NCI-H146 treated with DMSO at 0.1 percent for 48 hours (cell line): ENCODE measurements at regions not wholly inside any gene's neighbourhood (a gene's known extent, or its start where the extent isn't known, plus 50 kb on each side); places are given as distances from the start of the nearest gene placed in this dataset.

Experiments used
- DNase-seq: peaks from one replicate; lab custom pipeline; 2025; ENCODE audit not compliant: unreplicated experiment; lab: John Stamatoyannopoulos, UW

DNA sequence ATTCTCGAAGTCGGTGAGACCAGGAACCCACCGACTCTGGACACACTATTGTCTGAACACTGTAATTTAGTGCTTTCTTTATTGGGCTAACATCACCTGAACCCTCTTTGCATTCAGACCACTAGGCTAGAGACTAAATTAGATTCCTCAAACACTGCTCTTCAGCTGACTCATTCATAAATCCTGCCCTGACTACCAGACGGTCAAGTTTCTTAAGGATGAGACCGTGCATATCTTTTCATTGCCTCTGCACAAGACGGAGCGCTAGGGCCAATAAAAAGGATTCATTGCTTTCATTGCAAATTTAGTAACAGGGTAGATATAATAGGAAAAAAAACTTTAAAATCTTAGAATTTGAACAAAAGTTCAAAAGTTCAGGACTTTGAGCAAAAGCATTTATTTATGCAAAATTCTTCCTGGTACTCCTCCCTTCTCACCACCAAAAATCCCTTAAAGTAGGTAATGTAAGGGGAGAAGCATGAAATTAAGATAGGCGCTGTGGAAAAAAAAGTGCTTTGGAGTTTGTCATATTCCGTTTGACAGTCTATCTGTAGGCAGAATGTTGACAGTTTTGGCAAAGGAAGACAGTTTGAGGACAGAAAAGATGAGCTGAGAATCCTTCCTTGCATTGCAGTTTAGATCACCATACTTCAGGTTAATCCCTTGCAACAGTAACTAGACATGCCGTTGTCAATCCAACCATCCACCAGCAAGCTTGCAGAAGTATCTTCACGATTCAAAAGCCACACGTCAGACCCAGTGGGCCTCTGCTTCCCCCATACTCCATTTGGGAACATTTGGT is 328.6 kb upstream of the JARID2 start:
- no peak for DNase-seq

- DNase-seq = peak; percentile 61
Observed at GRCh38 chr6:14918200-14918907, 327.5 kb upstream of the JARID2 start.

GRCh38 chr6:14919038-14919670 is 326.7 kb upstream of the JARID2 start:
- no peak for DNase-seq

DNA sequence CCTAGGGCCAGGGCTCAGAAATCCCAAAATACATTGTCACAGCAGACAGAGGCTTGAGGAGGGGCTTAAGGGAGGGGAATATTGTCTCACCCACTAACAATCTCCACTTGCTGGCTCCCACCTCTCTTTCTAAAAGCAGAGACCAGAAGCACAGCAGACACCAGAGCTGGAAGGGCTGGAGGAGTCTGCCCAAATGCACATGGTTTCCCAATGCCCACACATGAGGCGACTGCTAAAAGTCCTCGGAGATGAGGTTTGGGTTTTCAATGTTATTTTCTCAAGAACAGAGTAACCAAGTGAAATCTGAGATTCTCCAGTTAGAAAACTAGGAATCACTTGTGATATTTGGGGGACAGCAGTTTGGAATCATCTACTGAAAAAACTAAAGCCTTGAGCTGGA is 325.6 kb upstream of the JARID2 start:
- no peak for DNase-seq

DNA sequence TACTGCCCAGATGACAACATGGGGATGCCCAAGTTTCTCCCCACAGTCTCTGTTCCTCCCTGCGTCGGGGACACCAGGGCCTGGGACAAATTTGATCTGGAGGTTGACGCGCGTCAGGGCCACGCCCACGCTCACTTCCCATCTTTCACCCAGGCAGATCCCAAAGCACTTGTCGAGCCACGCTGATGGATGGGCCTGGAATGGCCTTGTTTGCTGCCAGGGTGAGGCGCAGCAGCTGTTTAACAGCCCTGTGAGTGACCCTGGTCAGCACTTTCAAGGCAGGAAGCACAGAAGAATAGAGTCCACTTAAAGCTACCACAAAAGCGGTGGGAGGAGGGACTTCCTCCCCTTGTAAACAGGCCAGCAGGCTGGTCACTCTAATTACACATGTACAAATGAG is 324.7 kb upstream of the JARID2 start:
- peak; percentile 83 for DNase-seq

DNA sequence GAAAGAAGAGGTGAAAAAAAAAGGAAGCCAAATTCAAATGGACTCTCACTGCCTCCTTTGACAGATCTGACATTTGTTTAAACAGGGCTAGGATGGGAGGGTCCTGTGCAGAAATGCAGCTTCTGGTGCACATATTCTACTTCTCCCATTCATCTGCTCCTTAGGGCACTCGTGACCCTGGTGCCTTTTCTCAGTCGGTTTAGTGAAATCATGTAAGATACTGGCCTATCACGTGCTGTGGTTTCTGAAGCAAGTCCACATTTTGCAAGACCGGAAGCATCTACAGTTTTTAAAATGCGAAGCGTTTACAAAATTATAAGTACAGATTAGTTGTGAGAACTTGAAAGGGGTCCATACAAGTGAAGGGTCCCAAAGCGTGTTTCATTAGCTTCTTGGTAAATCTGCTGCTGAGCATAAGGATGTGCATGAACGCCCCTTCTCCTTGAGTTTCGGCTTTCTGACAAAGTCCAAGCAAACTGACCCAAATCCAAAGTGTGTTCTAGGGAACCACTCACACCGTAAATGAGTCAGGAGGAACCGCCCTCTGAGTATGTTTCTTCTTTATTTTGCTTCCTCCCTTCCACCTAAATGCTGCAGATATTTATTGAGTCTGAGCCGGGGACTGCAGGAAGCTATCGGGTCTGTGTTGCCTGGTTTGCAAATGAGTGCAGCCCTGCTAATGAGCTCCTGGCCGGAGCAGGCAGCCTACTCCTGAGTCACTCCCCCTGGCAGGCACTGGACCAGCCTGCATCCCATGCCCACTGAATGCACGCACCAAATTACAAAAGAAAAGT is 323.8 kb upstream of the JARID2 start:
- no peak for DNase-seq

- no peak for DNase-seq
Observed at GRCh38 chr6:14922706-14923460, 323.0 kb upstream of the JARID2 start.

DNA sequence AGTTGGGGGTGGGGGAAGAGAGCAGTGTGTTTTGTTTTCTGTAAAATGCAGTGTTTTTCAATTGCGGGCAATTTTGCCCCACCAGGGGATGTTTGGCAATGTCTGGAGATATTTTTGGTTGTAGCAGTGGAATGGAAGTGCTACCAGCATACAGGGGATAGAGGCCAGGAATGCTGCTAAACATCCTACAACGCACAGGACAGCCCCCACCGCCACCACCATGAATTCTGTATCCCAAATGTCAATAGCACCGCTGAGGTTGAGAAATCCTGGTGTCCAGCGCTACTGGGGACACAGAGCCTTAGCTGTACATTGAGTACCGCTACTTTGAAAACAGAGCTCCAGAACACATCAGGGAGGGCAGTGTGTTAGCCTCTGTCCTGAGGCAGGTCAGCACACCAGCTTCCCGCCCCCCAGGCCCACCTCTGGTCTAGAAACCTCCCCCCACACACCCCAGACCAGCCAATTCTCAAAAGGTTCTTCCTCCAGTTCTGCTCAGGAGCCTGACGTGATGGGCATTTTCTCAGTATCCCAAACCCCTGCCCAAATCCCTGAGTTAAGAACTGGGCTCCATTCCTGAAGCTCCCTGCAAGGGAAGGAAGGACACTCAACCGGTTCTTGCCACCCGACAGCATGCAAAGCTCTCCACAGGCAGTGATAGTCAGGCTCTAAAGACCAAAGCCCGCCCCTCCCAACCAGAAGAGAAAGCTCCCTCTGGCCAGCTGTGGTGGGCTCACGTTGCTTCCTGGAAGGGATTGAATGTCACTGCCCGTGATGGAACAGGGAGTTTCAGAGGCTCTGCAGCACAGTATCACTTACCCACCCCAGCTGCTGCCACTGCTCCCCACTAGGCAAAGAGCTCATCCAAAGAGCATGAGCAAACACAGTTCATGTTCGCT is 321.5 kb upstream of the JARID2 start:
- peak; percentile 64 for DNase-seq

DNA sequence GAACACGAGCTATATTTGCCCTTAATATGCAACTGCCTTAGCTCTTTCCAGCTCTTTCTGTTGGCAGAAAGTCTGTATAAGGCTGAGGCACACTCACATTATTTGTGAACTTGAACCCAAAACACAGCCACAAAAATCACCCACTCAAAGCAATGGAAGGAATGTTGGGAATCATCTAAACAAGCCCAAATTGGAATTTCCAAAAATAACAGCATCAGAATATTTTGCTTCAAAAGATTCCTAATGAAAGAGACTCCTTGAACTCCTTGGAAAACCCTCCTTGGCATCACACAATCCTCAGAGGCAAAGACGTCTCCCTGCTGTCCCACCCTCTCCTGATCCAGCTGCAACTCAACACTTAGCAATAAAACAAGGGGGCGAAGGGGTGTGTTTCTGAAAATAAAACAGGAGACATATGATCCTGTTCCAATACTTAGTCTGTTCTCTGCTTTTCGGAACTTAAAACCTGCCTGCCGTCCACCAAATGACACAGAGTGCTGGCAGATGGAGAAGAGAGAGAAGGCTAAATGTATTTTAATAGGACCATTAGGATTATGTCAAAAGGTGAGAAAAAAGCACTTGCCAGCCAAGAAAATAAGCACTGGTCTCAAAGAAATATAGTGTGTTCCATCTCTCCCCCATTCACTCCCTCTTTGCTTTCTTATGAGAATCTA is 320.7 kb upstream of the JARID2 start:
- no peak for DNase-seq

DNA sequence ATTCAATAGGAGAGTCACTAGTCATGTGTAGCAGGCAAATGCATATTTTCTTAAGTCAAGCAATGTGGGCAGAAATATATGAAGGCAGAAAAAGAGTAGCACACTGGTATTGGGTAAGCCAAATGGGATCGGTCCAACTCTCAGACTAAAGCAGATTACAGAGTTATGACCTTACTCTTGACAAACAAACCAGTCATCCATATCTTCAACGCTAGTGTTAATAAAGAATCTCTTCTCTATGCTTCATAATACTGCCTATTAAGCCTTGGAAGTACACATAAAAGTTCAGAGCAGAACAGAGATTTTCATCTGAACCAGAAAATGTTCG is 320.2 kb upstream of the JARID2 start:
- DNase-seq = no peak

- DNase-seq = no peak
Observed at GRCh38 chr6:14927398-14927797, 318.5 kb upstream of the JARID2 start.

- no peak for DNase-seq
Observed at GRCh38 chr6:14929291-14929690, 316.6 kb upstream of the JARID2 start.

DNA sequence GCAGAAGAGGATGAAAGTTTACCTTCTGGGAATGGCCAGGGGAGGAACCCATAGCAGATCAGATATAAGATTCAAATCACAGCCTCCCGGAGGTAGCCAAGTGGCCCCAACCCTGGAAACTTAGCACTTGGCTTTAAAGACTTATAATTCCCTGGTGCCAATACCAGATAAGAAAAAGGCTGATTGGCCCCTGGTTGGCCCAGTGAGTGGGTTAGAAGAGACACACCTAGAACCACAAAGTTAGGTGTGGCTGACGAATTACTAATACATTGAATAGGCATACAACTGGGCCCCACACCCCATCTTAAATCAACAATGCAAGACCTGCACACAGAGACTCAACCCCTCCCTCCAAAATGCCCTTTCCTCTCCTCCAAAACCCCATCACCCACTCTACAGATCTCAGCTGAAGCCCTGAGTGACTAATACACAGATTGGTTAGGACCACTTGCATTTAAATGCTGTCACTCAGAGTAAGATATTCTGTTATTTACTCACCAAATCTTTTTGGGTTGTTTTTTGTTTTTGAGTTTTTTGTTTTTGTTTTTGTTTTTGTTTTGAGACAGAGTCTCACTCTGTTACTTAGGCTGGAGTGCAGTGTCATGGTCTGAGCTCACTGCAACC is 315.4 kb upstream of the JARID2 start:
- DNase-seq = no peak

- no peak for DNase-seq
Observed at GRCh38 chr6:14932485-14933182, 313.2 kb upstream of the JARID2 start.

- no peak for DNase-seq
Observed at GRCh38 chr6:14933183-14933544, 312.7 kb upstream of the JARID2 start.

DNA sequence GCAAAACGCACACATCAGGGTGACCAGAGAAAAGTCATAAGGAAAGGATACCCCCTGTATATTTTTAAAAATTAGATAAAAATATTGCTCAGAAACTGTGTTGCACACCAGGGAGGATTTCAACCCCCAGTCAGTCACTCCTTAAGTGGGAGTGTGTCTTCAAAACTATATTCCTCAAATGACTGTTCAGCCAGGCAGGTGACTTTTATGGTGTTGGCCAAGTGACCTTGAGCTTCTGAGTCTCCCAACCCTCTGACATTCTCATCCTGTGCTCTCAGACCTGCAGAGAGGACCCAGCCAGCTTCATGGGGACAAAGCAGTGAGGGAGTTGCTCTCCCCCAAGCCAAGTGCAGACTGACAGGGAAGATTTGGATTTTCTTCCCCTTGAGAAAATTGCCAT is 311.9 kb upstream of the JARID2 start:
- DNase-seq = no peak

GRCh38 chr6:14934844-14935243 is 311.0 kb upstream of the JARID2 start:
- no peak for DNase-seq

- no peak for DNase-seq
Observed at GRCh38 chr6:14936861-14937260, 309.0 kb upstream of the JARID2 start.
